Body of pancreas (tissue), 4 donors: ENCODE measurements at regions not wholly inside any gene's neighbourhood (a gene's known extent, or its start where the extent isn't known, plus 50 kb on each side); places are given as distances from the start of the nearest gene placed in this dataset.

Experiments used
- ATAC-seq: fragments of 150-250 bp; one replicate; pipeline ENCODE4 v1.9.1; 2016
- DNase-seq, 4 donors: peaks; one replicate each; pipeline ENCODE4 v3.0.0-alpha.2; 2019
- H3K27ac ChIP-seq, 4 donors: fragments of 200-600 bp; sonication (generic); 1 replicate in 3 of 4; 2 replicates in 1 of 4; pipeline versions ENCODE4 v1.5.1 to v1.6.1; 2016 to 2019; ENCODE audit warnings: mild to moderate bottlenecking in 1 of 4, mixed read lengths in 1 of 4, moderate library complexity in 1 of 4
- H3K27me3 ChIP-seq, 2 donors: fragments of 200-600 bp; sonication (generic); one replicate each; pipeline ENCODE4 v1.6.0; 2016; ENCODE audit warnings: mild to moderate bottlenecking in 1 of 2
- H3K36me3 ChIP-seq, 2 donors: fragments of 200-600 bp; sonication (generic); replicated peaks in 1 of 2; 2 replicates each; pipeline ENCODE4 v1.5.1; 2016; ENCODE audit warnings: low read depth in 2 of 2; ENCODE audit not compliant: insufficient read depth in 1 of 2
- H3K4me1 ChIP-seq: fragments of 200-600 bp; sonication (generic); one replicate; pipeline ENCODE4 v1.6.0; 2016
- H3K4me3 ChIP-seq, 2 donors: fragments of 200-600 bp; sonication (generic); 1 replicate in 1 of 2; 2 replicates in 1 of 2; pipeline ENCODE4 v1.5.1; 2016 to 2019
- H3K9me3 ChIP-seq, 3 donors: fragments of 200-600 bp; sonication (generic); 1 replicate in 2 of 3; 2 replicates in 1 of 3; pipeline ENCODE4 v1.5.1; 2016
- CTCF ChIP-seq, 7 experiments: fragments of 450-650 bp in 4 of 7; fragments of 200-600 bp in 3 of 7; sonication (generic) in 3 of 7; IDR thresholded peaks; one replicate each; pipeline ENCODE4 v1.5.1; 2016 to 2019; ENCODE audit warnings: antibody characterized with exemption in 7 of 7
- POLR2A ChIP-seq, 3 donors: fragments of 450-650 bp; IDR thresholded peaks; one replicate each; pipeline ENCODE4 v1.6.1; 2016; ENCODE audit warnings: antibody characterized with exemption in 3 of 3, mild to moderate bottlenecking in 2 of 3
- WGBS, 2 donors: methylation state at CpG; one replicate each; pipeline ENCODE4 v1.1.5; 2017; 5-methylcytosine and 5-hydroxymethylcytosine counted together
- intact Hi-C: fragments of 100-400 bp; cut with DNase I; formaldehyde crosslinking; loops from one replicate; pipeline ENCODE4 v1.15.1; 2023

GRCh38 chr5:4208996-4209395 is 613.4 kb downstream of the IRX1 start:
- no peaks in the 10 kb centered on the region for H3K36me3 ChIP-seq
- no peaks in the 10 kb centered on the region for H3K4me1 ChIP-seq
- intact Hi-C loops, result no loop called here
- DNase-seq (no peak), ATAC-seq (no peak)
- H3K27ac ChIP-seq, result no peak overlapping the region
- 62 to 69% methylated on average over 5 of the region's 5 CpGs for WGBS, 2 donors
- H3K27me3 ChIP-seq, result no peaks in the 10 kb centered on the region
- H3K4me3 ChIP-seq, result no peak overlapping the region
- no peaks in the 10 kb centered on the region for H3K9me3 ChIP-seq
- TF ChIP-seq CTCF (IDR thresholded peaks at IDR 0.05), result no peak
- no peak for TF ChIP-seq POLR2A (IDR thresholded peaks at IDR 0.05)

- Histone ChIP-seq H3K36me3 (no peaks in the 10 kb centered on the region), H3K27me3 (no peaks in the 10 kb centered on the region), H3K27ac (no peak overlapping the region), H3K9me3 (no peaks in the 10 kb centered on the region), H3K4me1 (no peaks in the 10 kb centered on the region), H3K4me3 (no peak overlapping the region)
- WGBS, 2 donors, result 58 to 59% methylated on average over 9 of the region's 9 CpGs
- TF ChIP-seq POLR2A (IDR thresholded peaks at IDR 0.05), result no peak
- no peak for TF ChIP-seq CTCF (IDR thresholded peaks at IDR 0.05)
- DNase-seq (no peak), ATAC-seq (no peak)
- intact Hi-C loops, result no loop called here
These were observed 616.6 kb downstream of the IRX1 start for GRCh38 chr5:4212071-4212739.

- no peaks in the 10 kb centered on the region for H3K9me3 ChIP-seq
- 11 to 20% methylated on average over 9 of the region's 9 CpGs for WGBS, 2 donors
- TF ChIP-seq CTCF (IDR thresholded peaks at IDR 0.05), result no peak
- TF ChIP-seq POLR2A (IDR thresholded peaks at IDR 0.05), result no peak
- no peaks in the 10 kb centered on the region for H3K4me1 ChIP-seq
- no peaks in the 10 kb centered on the region for H3K27me3 ChIP-seq
- ATAC-seq, result no peak
- intact Hi-C loops, result no loop called here
- no peak for DNase-seq
- no peak overlapping the region for H3K4me3 ChIP-seq
- H3K36me3 ChIP-seq, result no peaks in the 10 kb centered on the region
- H3K27ac ChIP-seq, result no peak overlapping the region
These were observed 617.6 kb downstream of the IRX1 start for GRCh38 chr5:4212981-4213819.

- H3K4me3 ChIP-seq, result no peak overlapping the region
- no peak for DNase-seq
- H3K36me3 ChIP-seq, result no peaks in the 10 kb centered on the region
- H3K27me3 ChIP-seq, result no peaks in the 10 kb centered on the region
- TF ChIP-seq CTCF (IDR thresholded peaks at IDR 0.05), result no peak
- no peak for TF ChIP-seq POLR2A (IDR thresholded peaks at IDR 0.05)
- H3K9me3 ChIP-seq, result no peaks in the 10 kb centered on the region
- ATAC-seq, result no peak
- no peaks in the 10 kb centered on the region for H3K4me1 ChIP-seq
- no peak overlapping the region for H3K27ac ChIP-seq
- intact Hi-C loops, result no loop called here
These were observed 619.5 kb downstream of the IRX1 start for GRCh38 chr5:4215143-4215542.
